OCI-LY1 (cell line): ENCODE measurements at regions not wholly inside any gene's neighbourhood (a gene's known extent, or its start where the extent isn't known, plus 50 kb on each side); places are given as distances from the start of the nearest gene placed in this dataset.
"Not testable (repeated sequence)": the region's sequence is repeated elsewhere in the genome, so short reads cannot be mapped to it uniquely, and the experiment has no call there.

ENCODE experiments used
- H2AFZ ChIP-seq: fragments of 200-600 bp; sonication (generic), shearing (Covaris generic); 2 replicates; pipeline ENCODE4 v1.6.0; 2014; ENCODE audit warnings: antibody characterized with exemption, mild to moderate bottlenecking, low read length
- H3F3A ChIP-seq: fragments of 200-600 bp; sonication (generic), shearing (Covaris generic); 2 replicates; pipeline ENCODE4 v1.6.0; 2014; ENCODE audit warnings: mild to moderate bottlenecking, antibody characterized with exemption, low read length, moderate library complexity; ENCODE audit not compliant: insufficient read depth
- H3K27ac ChIP-seq: fragments of 200-600 bp; sonication (generic); 2 replicates; pipeline ENCODE4 v1.5.1; 2014; ENCODE audit warnings: low read length, mixed run types, mild to moderate bottlenecking, low read depth; ENCODE audit not compliant: poor library complexity, severe bottlenecking
- H3K27me3 ChIP-seq: fragments of 200-600 bp; sonication (generic); 2 replicates; pipeline ENCODE4 v1.6.0; 2014; ENCODE audit warnings: antibody characterized with exemption, mild to moderate bottlenecking, low read length, moderate library complexity; ENCODE audit not compliant: insufficient read depth
- H3K36me3 ChIP-seq: fragments of 200-600 bp; sonication (generic); 2 replicates; pipeline ENCODE4 v1.6.1; 2014; ENCODE audit warnings: mild to moderate bottlenecking, antibody characterized with exemption, low read length, moderate library complexity, mixed read lengths; ENCODE audit not compliant: insufficient read depth
- H3K4me1 ChIP-seq: fragments of 200-600 bp; sonication (generic); 2 replicates; pipeline ENCODE4 v1.5.1; 2014; ENCODE audit warnings: mild to moderate bottlenecking, low read length, moderate library complexity; ENCODE audit not compliant: insufficient read depth, severe bottlenecking
- H3K4me2 ChIP-seq: fragments of 200-600 bp; sonication (generic), shearing (Covaris generic); 2 replicates; pipeline ENCODE4 v1.6.1; 2014; ENCODE audit warnings: low read length
- H3K4me3 ChIP-seq: fragments of 200-600 bp; sonication (generic); 2 replicates; pipeline ENCODE4 v1.5.1; 2014; ENCODE audit warnings: low read length, low read depth, mild to moderate bottlenecking, mixed read lengths; ENCODE audit not compliant: poor library complexity, severe bottlenecking
- H3K79me2 ChIP-seq: fragments of 200-600 bp; shearing (Covaris generic); 2 replicates; pipeline ENCODE4 v1.6.1; 2016; ENCODE audit warnings: mixed run types, low read length, mixed read lengths; ENCODE audit not compliant: insufficient read depth
- H3K9ac ChIP-seq: fragments of 200-600 bp; sonication (generic), shearing (Covaris generic); 2 replicates; pipeline ENCODE4 v1.6.1; 2014; ENCODE audit warnings: mild to moderate bottlenecking, low read length, mixed read lengths
- H3K9me2 ChIP-seq: fragments of 200-600 bp; sonication (generic), shearing (Covaris generic); 2 replicates; pipeline ENCODE4 v1.6.1; 2014; ENCODE audit warnings: low read depth, mild to moderate bottlenecking, low read length, mixed read lengths
- H3K9me3 ChIP-seq: fragments of 200-600 bp; shearing (Covaris generic); 2 replicates; pipeline ENCODE4 v1.6.1; 2014; ENCODE audit warnings: low read length, mixed read lengths
- H4K20me1 ChIP-seq: fragments of 200-600 bp; sonication (generic), shearing (Covaris generic); 2 replicates; pipeline ENCODE4 v1.6.0; 2016; ENCODE audit warnings: mild to moderate bottlenecking, low read length; ENCODE audit not compliant: insufficient read depth
- CTCF ChIP-seq: fragments of 200-600 bp; sonication (generic), shearing (Covaris generic); IDR thresholded peaks from 2 replicates; pipeline ENCODE4 v1.5.1; 2017; ENCODE audit warnings: mild to moderate bottlenecking, antibody characterized with exemption, low read length, moderate library complexity, mixed read lengths
- EZH2 ChIP-seq: fragments of 200-600 bp; sonication (generic), shearing (Covaris generic); IDR thresholded peaks from 2 replicates; pipeline ENCODE4 v1.8.0; 2017; ENCODE audit warnings: borderline replicate concordance, mixed run types, mild to moderate bottlenecking, antibody characterized with exemption, low read length, moderate library complexity, mixed read lengths

- H3K79me2 ChIP-seq, result no peaks in the 10 kb centered on the region
- H4K20me1 ChIP-seq, result no peaks in the 10 kb centered on the region
- no peak overlapping the region for H2AFZ ChIP-seq
- H3K4me2 ChIP-seq, result no peak overlapping the region
- no peaks in the 10 kb centered on the region for H3K4me1 ChIP-seq
- no peak overlapping the region for H3K27ac ChIP-seq
- H3K36me3 ChIP-seq, result no peaks in the 10 kb centered on the region
- H3K4me3 ChIP-seq, result no peak overlapping the region
- H3K9me2 ChIP-seq, result no peaks in the 10 kb centered on the region
- no peaks in the 10 kb centered on the region for H3F3A ChIP-seq
- H3K9ac ChIP-seq, result no peak overlapping the region
- peaks cover 5% of the 10 kb centered on the region; the same call in 1 of the 2 replicates for H3K9me3 ChIP-seq
- TF ChIP-seq EZH2 (no peak), CTCF (no peak)
- H3K27me3 ChIP-seq, result no peaks in the 10 kb centered on the region
Observed at GRCh38 chr6:71810880-71811279, 75.5 kb upstream of the RIMS1 start.

GRCh38 chr6:71822625-71823024 is 63.7 kb upstream of the RIMS1 start:
- Histone ChIP-seq H3K9me2 (no peaks in the 10 kb centered on the region), H2AFZ (no peak overlapping the region), H3K27ac (no peak overlapping the region), H3F3A (no peaks in the 10 kb centered on the region), H3K79me2 (no peaks in the 10 kb centered on the region), H3K4me1 (no peaks in the 10 kb centered on the region), H3K4me3 (no peak overlapping the region), H3K27me3 (no peaks in the 10 kb centered on the region), H3K9ac (no peak overlapping the region), H3K36me3 (no peaks in the 10 kb centered on the region), H3K4me2 (no peak overlapping the region), H4K20me1 (no peaks in the 10 kb centered on the region), H3K9me3 (no peaks in the 10 kb centered on the region)
- no peak for TF ChIP-seq CTCF
- no peak for TF ChIP-seq EZH2

GRCh38 chr6:71832110-71832764 is 54.1 kb upstream of the RIMS1 start:
- H3K4me3 ChIP-seq, H4K20me1 ChIP-seq, H3K4me1 ChIP-seq, H3K36me3 ChIP-seq, H3K9me2 ChIP-seq, H3K9ac ChIP-seq, H3K27ac ChIP-seq, H3K27me3 ChIP-seq, H3K9me3 ChIP-seq, H3K79me2 ChIP-seq, H3F3A ChIP-seq, H2AFZ ChIP-seq, H3K4me2 ChIP-seq: not testable (repeated sequence)
